ENCODE measurements at regions not wholly inside any gene's neighbourhood (a gene's known extent, or its start where the extent isn't known, plus 50 kb on each side); places are given as distances from the start of the nearest gene placed in this dataset.

- no peaks in the 10 kb centered on the region for H3K27me3 Mint-ChIP-seq
- Histone ChIP-seq H3K27ac (ENCODE audit: low read depth, low read length) (no peak overlapping the region), H3K9me3 (ENCODE audit: low read length) (no peaks in the 10 kb centered on the region), H3K4me1 (ENCODE audit: insufficient read depth, low read length) (no peaks in the 10 kb centered on the region), H3K36me3 (ENCODE audit: insufficient read depth, low read length) (no peaks in the 10 kb centered on the region), H3K4me3 (ENCODE audit: low read length) (no peak overlapping the region), H3K27me3 (ENCODE audit: insufficient read depth, low read length, poor library complexity, severe bottlenecking) (no peaks in the 10 kb centered on the region)
- peaks cover 3 to 38% (median 11%) of the 10 kb centered on the region in 5 donors for H3K9me3 Mint-ChIP-seq
- no peaks in the 10 kb centered on the region for H3K4me1 Mint-ChIP-seq
- ChIA-PET POLR2A (no interaction called here), CTCF (no interaction called here)
- DNase-seq = no peak
- no peak overlapping the region for H3K27ac Mint-ChIP-seq
- no peaks in the 10 kb centered on the region for H3K36me3 Mint-ChIP-seq
- H3K4me3 Mint-ChIP-seq = no peak overlapping the region
Measured at GRCh38 chr7:120180221-120180620, 92.8 kb upstream of the KCND2 start.

- Mint-ChIP-seq H3K27ac (no peak overlapping the region), H3K9me3 (peaks cover 3 to 35% (median 11%) of the 10 kb centered on the region in 5 donors), H3K4me1 (no peaks in the 10 kb centered on the region), H3K36me3 (no peaks in the 10 kb centered on the region), H3K4me3 (no peak overlapping the region), H3K27me3 (no peaks in the 10 kb centered on the region)
- Histone ChIP-seq H3K4me1 (ENCODE audit: insufficient read depth, low read length) (no peaks in the 10 kb centered on the region), H3K27me3 (ENCODE audit: insufficient read depth, low read length, poor library complexity, severe bottlenecking) (no peaks in the 10 kb centered on the region), H3K36me3 (ENCODE audit: insufficient read depth, low read length) (no peaks in the 10 kb centered on the region), H3K4me3 (ENCODE audit: low read length) (no peak overlapping the region), H3K9me3 (ENCODE audit: low read length) (no peaks in the 10 kb centered on the region), H3K27ac (ENCODE audit: low read depth, low read length) (no peak overlapping the region)
- ChIA-PET CTCF (no interaction called here), POLR2A (no interaction called here)
- no peak for DNase-seq
Measured at GRCh38 chr7:120181499-120181898, 91.5 kb upstream of the KCND2 start.

GRCh38 chr7:120184866-120185265 is 88.1 kb upstream of the KCND2 start:
- Mint-ChIP-seq H3K27me3 (no peaks in the 10 kb centered on the region), H3K27ac (no peak overlapping the region), H3K36me3 (no peaks in the 10 kb centered on the region), H3K9me3 (peaks cover 2 to 17% (median 4%) of the 10 kb centered on the region in 5 donors), H3K4me3 (no peak overlapping the region), H3K4me1 (no peaks in the 10 kb centered on the region)
- Histone ChIP-seq H3K9me3 (ENCODE audit: low read length) (no peaks in the 10 kb centered on the region), H3K4me1 (ENCODE audit: insufficient read depth, low read length) (no peaks in the 10 kb centered on the region), H3K4me3 (ENCODE audit: low read length) (no peak overlapping the region), H3K27me3 (ENCODE audit: insufficient read depth, low read length, poor library complexity, severe bottlenecking) (no peaks in the 10 kb centered on the region), H3K27ac (ENCODE audit: low read depth, low read length) (no peak overlapping the region), H3K36me3 (ENCODE audit: insufficient read depth, low read length) (no peaks in the 10 kb centered on the region)
- ChIA-PET POLR2A (no interaction called here), CTCF (no interaction called here)
- no peak for DNase-seq

GRCh38 chr7:120185940-120186682 is 86.9 kb upstream of the KCND2 start:
- H3K4me3 Mint-ChIP-seq = no peak overlapping the region
- H3K4me1 Mint-ChIP-seq = no peaks in the 10 kb centered on the region
- ChIA-PET CTCF (no interaction called here), POLR2A (no interaction called here)
- H3K36me3 Mint-ChIP-seq = no peaks in the 10 kb centered on the region
- Histone ChIP-seq H3K27me3 (ENCODE audit: insufficient read depth, low read length, poor library complexity, severe bottlenecking) (no peaks in the 10 kb centered on the region), H3K4me3 (ENCODE audit: low read length) (no peak overlapping the region), H3K27ac (ENCODE audit: low read depth, low read length) (no peak overlapping the region), H3K9me3 (ENCODE audit: low read length) (no peaks in the 10 kb centered on the region), H3K4me1 (ENCODE audit: insufficient read depth, low read length) (no peaks in the 10 kb centered on the region), H3K36me3 (ENCODE audit: insufficient read depth, low read length) (no peaks in the 10 kb centered on the region)
- no peak overlapping the region for H3K27ac Mint-ChIP-seq
- DNase-seq = no peak
- peaks cover 0 to 17% (median 4%) of the 10 kb centered on the region in 5 donors for H3K9me3 Mint-ChIP-seq
- no peaks in the 10 kb centered on the region for H3K27me3 Mint-ChIP-seq

- ChIA-PET CTCF (no interaction called here), POLR2A (no interaction called here)
- Mint-ChIP-seq H3K27ac (no peak overlapping the region), H3K9me3 (peaks cover 0 to 13% (median 4%) of the 10 kb centered on the region in 5 donors), H3K36me3 (no peaks in the 10 kb centered on the region), H3K4me3 (no peak overlapping the region), H3K4me1 (no peaks in the 10 kb centered on the region), H3K27me3 (no peaks in the 10 kb centered on the region)
- no peak overlapping the region for H3K4me3 ChIP-seq (ENCODE audit: low read length)
- H3K4me1 ChIP-seq (ENCODE audit: insufficient read depth, low read length) = no peaks in the 10 kb centered on the region
- H3K36me3 ChIP-seq (ENCODE audit: insufficient read depth, low read length) = no peaks in the 10 kb centered on the region
- no peaks in the 10 kb centered on the region for H3K9me3 ChIP-seq (ENCODE audit: low read length)
- no peaks in the 10 kb centered on the region for H3K27me3 ChIP-seq (ENCODE audit: insufficient read depth, low read length, poor library complexity, severe bottlenecking)
- H3K27ac ChIP-seq (ENCODE audit: low read depth, low read length) = no peak overlapping the region
- DNase-seq = no peak
Measured at GRCh38 chr7:120186688-120187087, 86.3 kb upstream of the KCND2 start.

- POLR2A ChIA-PET = no interaction called here
Measured at GRCh38 chr7:120189623-120190022, 83.4 kb upstream of the KCND2 start.

GRCh38 chr7:120190109-120190508 is 82.9 kb upstream of the KCND2 start:
- H3K27me3 ChIP-seq (ENCODE audit: insufficient read depth, low read length, poor library complexity, severe bottlenecking) = no peaks in the 10 kb centered on the region
- Mint-ChIP-seq H3K4me1 (no peaks in the 10 kb centered on the region), H3K27me3 (no peaks in the 10 kb centered on the region), H3K9me3 (peaks cover 5 to 15% (median 11%) of the 10 kb centered on the region in 5 donors), H3K4me3 (no peak overlapping the region), H3K27ac (no peak overlapping the region), H3K36me3 (no peaks in the 10 kb centered on the region)
- no peak overlapping the region for H3K27ac ChIP-seq (ENCODE audit: low read depth, low read length)
- DNase-seq = no peak
- POLR2A ChIA-PET = no interaction called here
- no peaks in the 10 kb centered on the region for H3K36me3 ChIP-seq (ENCODE audit: insufficient read depth, low read length)
- no peak overlapping the region for H3K4me3 ChIP-seq (ENCODE audit: low read length)
- no peaks in the 10 kb centered on the region for H3K4me1 ChIP-seq (ENCODE audit: insufficient read depth, low read length)
- no peaks in the 10 kb centered on the region for H3K9me3 ChIP-seq (ENCODE audit: low read length)
- CTCF ChIA-PET = no interaction called here

More at GRCh38 chr7:120189623-120190022, 83.4 kb upstream of the KCND2 start:
- Histone ChIP-seq H3K27ac (ENCODE audit: low read depth, low read length) (no peak overlapping the region), H3K9me3 (ENCODE audit: low read length) (no peaks in the 10 kb centered on the region), H3K36me3 (ENCODE audit: insufficient read depth, low read length) (no peaks in the 10 kb centered on the region), H3K4me1 (ENCODE audit: insufficient read depth, low read length) (no peaks in the 10 kb centered on the region), H3K27me3 (ENCODE audit: insufficient read depth, low read length, poor library complexity, severe bottlenecking) (no peaks in the 10 kb centered on the region), H3K4me3 (ENCODE audit: low read length) (no peak overlapping the region)
- Mint-ChIP-seq H3K4me3 (no peak overlapping the region), H3K36me3 (no peaks in the 10 kb centered on the region), H3K9me3 (peaks cover 4 to 12% (median 7%) of the 10 kb centered on the region in 5 donors), H3K27ac (no peak overlapping the region), H3K27me3 (no peaks in the 10 kb centered on the region), H3K4me1 (no peaks in the 10 kb centered on the region)
- CTCF ChIA-PET = no interaction called here
- no peak for DNase-seq

- H3K9me3 Mint-ChIP-seq = peaks cover 5 to 19% (median 13%) of the 10 kb centered on the region in 5 donors
- no peak for DNase-seq
- Histone ChIP-seq H3K36me3 (ENCODE audit: insufficient read depth, low read length) (no peaks in the 10 kb centered on the region), H3K4me3 (ENCODE audit: low read length) (no peak overlapping the region), H3K4me1 (ENCODE audit: insufficient read depth, low read length) (no peaks in the 10 kb centered on the region), H3K9me3 (ENCODE audit: low read length) (no peaks in the 10 kb centered on the region), H3K27me3 (ENCODE audit: insufficient read depth, low read length, poor library complexity, severe bottlenecking) (no peaks in the 10 kb centered on the region), H3K27ac (ENCODE audit: low read depth, low read length) (no peak overlapping the region)
- H3K27ac Mint-ChIP-seq = no peak overlapping the region
- ChIA-PET CTCF (interaction anchor here (0.6 kb wide), 1 partner anchor 71 kb away, joined by 3 read pairs; no protein-coding TSS in a partner anchor), POLR2A (no interaction called here)
- no peaks in the 10 kb centered on the region for H3K4me1 Mint-ChIP-seq
- H3K36me3 Mint-ChIP-seq = no peaks in the 10 kb centered on the region
- H3K4me3 Mint-ChIP-seq = no peak overlapping the region
- no peaks in the 10 kb centered on the region for H3K27me3 Mint-ChIP-seq
Measured at GRCh38 chr7:120190566-120190965, 82.4 kb upstream of the KCND2 start.

Measured in CD8-positive, alpha-beta memory T cell (primary cell).